Naive thymus-derived CD8-positive, alpha-beta T cell (primary cell): ENCODE measurements at regions not wholly inside any gene's neighbourhood (a gene's known extent, or its start where the extent isn't known, plus 50 kb on each side); places are given as distances from the start of the nearest gene placed in this dataset.

ENCODE experiments used
- ATAC-seq, 2 donors: fragments of 150-1000 bp; cut with Tn5 transposase in 1 of 2; sonication (Bioruptor Pico), chemical (Tn5 transposase) in 1 of 2; 1 replicate in 1 of 2; 2 replicates in 1 of 2; pipeline ENCODE4 v1.10.0; 2021; ENCODE audit warnings: mild to moderate bottlenecking in 2 of 2, moderate library complexity in 2 of 2
- POLR2A ChIA-PET: fragments of 350-600 bp; sonication (Branson Sonifier 250); formaldehyde crosslinking; loops from one replicate; lab custom pipeline; 2021; ENCODE audit warnings: antibody characterized with exemption; lab: Charles Lee
- DNase-seq, 10 donors: peaks; one replicate each; pipeline versions ENCODE4 v3.0.0 to v3.0.0-alpha.2; 2020 to 2022
- H3K27ac Mint-ChIP-seq, 10 donors: one replicate each; pipeline ENCODE4 v1.8.0; 2020 to 2022; ENCODE audit warnings: mild to moderate bottlenecking in 10 of 10, mixed read lengths in 10 of 10, moderate library complexity in 4 of 10, inconsistent platforms in 1 of 10
- H3K27me3 Mint-ChIP-seq, 5 donors: one replicate each; pipeline ENCODE4 v1.8.0; 2021 to 2022; ENCODE audit warnings: mixed read lengths in 5 of 5
- H3K36me3 Mint-ChIP-seq, 3 donors: one replicate each; pipeline ENCODE4 v1.8.0; 2020 to 2022; ENCODE audit warnings: mixed read lengths in 3 of 3, mild to moderate bottlenecking in 2 of 3, inconsistent platforms in 1 of 3
- H3K4me1 Mint-ChIP-seq, 4 donors: one replicate each; pipeline ENCODE4 v1.8.0; 2021 to 2022; ENCODE audit warnings: mixed read lengths in 4 of 4
- H3K4me3 Mint-ChIP-seq, 10 donors: one replicate each; pipeline ENCODE4 v1.8.0; 2020 to 2022; ENCODE audit warnings: mild to moderate bottlenecking in 10 of 10, mixed read lengths in 10 of 10, moderate library complexity in 6 of 10, inconsistent platforms in 1 of 10
- H3K9me3 Mint-ChIP-seq, 9 donors: one replicate each; pipeline ENCODE4 v1.8.0; 2020 to 2022; ENCODE audit warnings: mixed read lengths in 9 of 9, mild to moderate bottlenecking in 3 of 9, inconsistent platforms in 1 of 9, moderate library complexity in 1 of 9

DNA sequence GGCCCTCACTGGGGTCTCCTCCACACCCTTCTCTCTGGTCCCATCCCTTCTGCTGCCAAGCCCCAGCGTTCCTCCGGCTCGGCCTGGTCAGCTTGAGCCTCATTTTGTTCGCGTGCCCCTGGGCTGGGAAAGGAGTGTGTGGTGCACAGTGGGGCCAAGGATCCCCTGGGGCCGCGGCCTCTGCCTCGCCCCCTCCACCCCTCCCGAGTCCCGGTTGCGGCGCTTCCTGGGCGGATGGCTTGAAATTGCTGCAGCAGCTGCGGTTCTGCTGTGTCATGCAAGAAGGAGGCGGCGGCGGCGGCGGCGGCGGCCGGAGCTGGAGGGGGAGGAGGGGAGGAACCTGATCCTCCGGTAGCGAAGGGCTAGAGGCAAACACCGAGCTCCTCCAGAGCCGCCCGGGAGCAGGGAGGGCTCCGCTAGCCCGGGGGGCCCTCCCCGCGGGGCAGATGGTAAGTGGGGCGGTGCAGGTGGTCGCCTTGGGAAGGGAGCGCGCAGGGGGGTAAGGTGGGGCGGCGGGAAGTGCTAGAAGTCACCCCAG, 217.8 kb upstream of the MKLN1 start:
- Mint-ChIP-seq H3K27me3 (peaks cover 0 to 7% (median 0%) of the 10 kb centered on the region in 5 donors), H3K9me3 (peaks cover 0 to 7% (median 0%) of the 10 kb centered on the region in 9 donors), H3K27ac (peak overlapping the region; percentile 96 to 100 (median 100)), H3K4me3 (peak overlapping the region; percentile 92 to 100 (median 99)), H3K36me3 (peaks cover 4 to 13% (median 9%) of the 10 kb centered on the region in 3 donors), H3K4me1 (peaks cover 30 to 56% (median 52%) of the 10 kb centered on the region in 4 donors)
- no peak for ATAC-seq
- POLR2A ChIA-PET = interaction anchor here (0.6 to 6.4 kb wide), 8 partner anchors 11 to 218 kb away, joined by 3 to 42 read pairs (median 3); partner anchors contain the start of gene MKLN1
- peak; percentile 46 to 84 (median 60) for DNase-seq

DNA sequence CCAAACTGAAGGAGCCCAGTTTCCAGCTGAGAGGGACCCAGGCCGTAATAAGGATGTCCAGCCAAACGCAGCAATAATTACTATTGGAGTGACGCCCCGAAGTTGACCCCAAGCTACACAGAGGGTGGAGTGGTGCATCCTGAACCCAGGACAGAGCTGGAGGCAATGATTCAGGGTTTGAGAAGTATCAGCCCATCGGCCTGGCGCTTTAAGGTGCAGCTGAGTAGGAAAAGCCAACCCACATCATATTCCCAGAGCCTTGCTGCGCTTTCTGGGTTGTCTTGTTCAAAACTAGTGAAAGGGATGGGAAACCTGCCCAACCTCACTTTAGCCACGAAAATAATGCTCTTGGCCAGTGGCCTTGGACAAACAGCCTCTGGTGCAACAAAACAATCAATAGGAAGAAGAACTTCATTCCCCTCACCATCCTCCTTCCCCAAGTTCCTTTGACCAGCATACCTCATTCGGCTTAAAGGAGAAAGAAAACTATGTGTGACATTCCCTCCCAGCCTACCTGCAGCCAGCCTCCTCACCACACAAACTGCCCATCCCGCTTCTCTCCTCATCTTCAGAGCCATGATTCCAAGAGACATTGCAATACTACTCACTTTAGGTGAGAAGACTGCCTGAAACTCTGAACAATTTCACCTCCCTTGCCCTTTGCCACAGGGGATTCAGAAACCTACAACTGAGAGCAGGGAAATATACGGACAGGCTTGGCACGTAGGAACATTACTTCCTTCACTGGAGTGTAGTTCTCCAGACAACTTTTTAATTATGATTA, 217.2 kb upstream of the MKLN1 start:
- Mint-ChIP-seq H3K9me3 (peaks cover 0 to 7% (median 0%) of the 10 kb centered on the region in 9 donors), H3K36me3 (peaks cover 1 to 9% (median 9%) of the 10 kb centered on the region in 3 donors), H3K4me1 (peaks cover 30 to 50% (median 45%) of the 10 kb centered on the region in 4 donors), H3K27ac (peak overlapping the region; percentile 78 to 98 (median 86)), H3K4me3 (peak overlapping the region; percentile 58 to 100 (median 99)), H3K27me3 (peaks cover 0 to 7% (median 0%) of the 10 kb centered on the region in 5 donors)
- DNase-seq = peak in 1 of 10 donors; percentile 3
- no peak for ATAC-seq
- POLR2A ChIA-PET = interaction anchor here (0.6 to 6.4 kb wide), 6 partner anchors 10 to 218 kb away, joined by 3 to 42 read pairs (median 4); partner anchors contain the start of gene MKLN1

DNA sequence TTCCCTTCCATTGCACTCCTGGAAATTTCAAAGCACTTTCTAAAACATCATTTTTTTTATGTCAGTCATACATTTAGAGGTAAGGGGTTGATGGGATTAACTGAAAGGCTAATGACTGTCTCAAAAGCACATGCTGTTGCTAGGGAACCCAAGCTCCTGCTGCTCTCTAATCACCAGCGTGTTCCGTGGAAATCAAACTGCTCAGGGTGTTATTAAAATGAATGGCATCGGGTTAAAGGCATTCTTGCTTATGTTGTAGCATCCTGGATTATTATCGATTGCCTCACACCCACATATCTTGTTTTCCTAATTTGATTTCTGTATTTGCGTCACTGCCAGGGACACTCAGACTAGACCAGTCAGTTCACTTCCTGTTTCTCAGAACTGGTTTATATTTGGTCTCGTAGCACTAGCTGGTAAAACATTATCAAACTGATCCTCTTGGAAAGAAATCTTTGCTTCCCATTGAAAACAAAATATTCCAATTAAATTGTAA, 216.5 kb upstream of the MKLN1 start:
- Mint-ChIP-seq H3K4me3 (peak overlapping the region; percentile 58 to 100 (median 99)), H3K27me3 (peaks cover 0 to 7% (median 0%) of the 10 kb centered on the region in 5 donors), H3K36me3 (peaks cover 1 to 9% (median 9%) of the 10 kb centered on the region in 3 donors), H3K4me1 (peaks cover 29 to 48% (median 45%) of the 10 kb centered on the region in 4 donors), H3K9me3 (peaks cover 0 to 7% (median 0%) of the 10 kb centered on the region in 9 donors), H3K27ac (peak overlapping the region; percentile 78 to 98 (median 86))
- ATAC-seq (peak in 1 of 2 donors; percentile 4), DNase-seq (peak in 4 of 10 donors; percentile 42 to 58 (median 50))
- POLR2A ChIA-PET = interaction anchor here (1.3 to 6.4 kb wide), 3 partner anchors 10 to 120 kb away, joined by 3 to 42 read pairs (median 6); no protein-coding TSS in a partner anchor

DNA sequence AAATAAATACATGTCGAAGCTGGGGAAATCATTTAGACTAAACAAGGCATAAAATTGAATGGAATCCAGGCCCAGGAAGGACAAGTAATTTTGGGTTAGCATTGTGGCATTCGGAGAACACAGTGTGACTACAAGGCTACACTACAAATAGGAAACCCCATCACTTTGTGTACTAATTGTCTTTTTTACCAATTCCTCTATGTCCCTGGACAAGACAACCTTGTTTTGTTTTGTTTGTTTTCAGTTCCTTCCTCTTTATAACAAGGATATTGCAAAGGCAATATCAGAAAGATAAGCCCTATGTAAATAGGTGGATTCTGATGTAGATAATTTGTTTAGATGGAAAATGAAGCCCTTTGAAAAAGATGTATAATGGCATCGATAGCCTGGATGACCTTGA, 215.9 kb upstream of the MKLN1 start:
- Mint-ChIP-seq H3K4me3 (peak overlapping the region in 2 of 10 donors; percentile 33 to 41), H3K27me3 (peaks cover 0 to 4% (median 0%) of the 10 kb centered on the region in 5 donors), H3K36me3 (peaks cover 1 to 6% (median 3%) of the 10 kb centered on the region in 3 donors), H3K4me1 (peaks cover 23 to 48% (median 41%) of the 10 kb centered on the region in 4 donors), H3K27ac (peak overlapping the region in 6 of 10 donors; percentile 42 to 80 (median 73)), H3K9me3 (peaks cover 0 to 2% (median 0%) of the 10 kb centered on the region in 9 donors)
- ATAC-seq = no peak
- DNase-seq = no peak
- POLR2A ChIA-PET = interaction anchor here (1.6 kb wide), 1 partner anchor 10 kb away, joined by 6 read pairs; no protein-coding TSS in a partner anchor

DNA sequence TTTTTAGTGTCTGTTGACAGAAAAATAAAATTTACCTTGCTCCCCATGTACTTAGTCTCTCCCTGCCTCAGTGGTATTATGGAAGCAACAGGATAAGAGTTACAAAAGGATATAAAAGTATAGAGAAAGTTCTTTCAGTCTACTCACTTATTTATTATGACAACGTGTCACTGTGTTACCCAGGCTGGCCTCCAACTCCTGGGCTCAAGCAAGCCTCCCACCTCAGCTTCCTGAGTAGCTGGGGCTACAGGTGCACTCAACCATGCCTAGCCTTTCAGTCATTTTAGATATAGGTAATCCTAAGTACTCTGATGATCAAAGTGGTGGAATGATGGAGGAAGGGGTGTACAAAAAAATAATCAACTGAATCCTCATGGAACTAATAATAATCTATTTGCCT, 215.2 kb upstream of the MKLN1 start:
- POLR2A ChIA-PET = interaction anchor here (1.6 kb wide), 1 partner anchor 10 kb away, joined by 6 read pairs; no protein-coding TSS in a partner anchor
- H3K4me3 Mint-ChIP-seq = peak overlapping the region in 3 of 10 donors; percentile 7 to 46 (median 15)
- H3K27me3 Mint-ChIP-seq = peaks cover 0 to 1% (median 0%) of the 10 kb centered on the region in 5 donors
- peaks cover 23 to 48% (median 39%) of the 10 kb centered on the region in 4 donors for H3K4me1 Mint-ChIP-seq
- H3K36me3 Mint-ChIP-seq = peaks cover 0 to 8% (median 3%) of the 10 kb centered on the region in 3 donors
- ATAC-seq (no peak), DNase-seq (no peak)
- peaks cover 0 to 2% (median 0%) of the 10 kb centered on the region in 9 donors for H3K9me3 Mint-ChIP-seq
- peak overlapping the region in 8 of 10 donors; percentile 11 to 74 (median 56) for H3K27ac Mint-ChIP-seq

DNA sequence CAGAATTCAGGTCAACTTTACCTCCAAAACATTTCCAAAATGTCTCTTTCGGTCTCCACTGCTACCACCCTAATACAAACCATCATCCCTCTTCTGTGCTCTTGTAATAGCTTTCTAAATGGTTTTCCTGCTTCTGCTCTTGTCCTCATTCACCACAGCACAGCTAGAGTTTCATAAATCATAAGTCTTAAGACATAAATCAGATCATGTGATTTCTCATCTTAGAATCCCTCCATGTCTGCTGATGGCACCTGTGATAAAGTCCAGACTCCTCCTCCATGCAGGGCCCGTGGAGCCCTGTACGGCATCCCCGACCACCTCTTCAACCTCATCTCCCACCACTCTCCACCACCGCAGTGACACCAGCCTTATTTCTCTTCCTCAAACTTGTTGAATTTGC, 212.3 kb upstream of the MKLN1 start:
- Mint-ChIP-seq H3K27ac (no peak overlapping the region), H3K36me3 (peaks cover 0 to 19% (median 0%) of the 10 kb centered on the region in 3 donors), H3K27me3 (no peaks in the 10 kb centered on the region), H3K9me3 (peaks cover 0 to 17% (median 1%) of the 10 kb centered on the region in 9 donors), H3K4me1 (peaks cover 12 to 26% (median 17%) of the 10 kb centered on the region in 4 donors), H3K4me3 (no peak overlapping the region)
- DNase-seq (no peak), ATAC-seq (no peak)
- POLR2A ChIA-PET = no interaction called here

DNA sequence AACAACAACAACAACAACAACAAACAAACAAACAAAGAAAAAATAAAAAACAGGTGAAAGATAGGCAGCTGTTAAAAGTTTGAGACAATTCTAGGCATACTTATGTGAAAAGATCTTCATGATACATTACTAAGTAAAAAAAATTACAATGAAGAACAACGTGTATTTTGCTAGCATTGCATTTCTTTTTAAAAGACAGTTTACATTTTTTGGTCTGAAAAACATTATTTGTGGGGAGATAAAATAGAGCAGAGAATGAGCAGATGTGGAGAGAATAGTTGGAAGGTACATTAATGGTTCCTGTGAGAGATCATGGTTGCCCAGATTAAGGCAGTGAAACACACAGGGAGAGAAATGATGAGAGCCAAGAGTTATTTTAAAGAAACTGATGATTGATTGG, 210.2 kb upstream of the MKLN1 start:
- H3K27ac Mint-ChIP-seq = no peak overlapping the region

DNA sequence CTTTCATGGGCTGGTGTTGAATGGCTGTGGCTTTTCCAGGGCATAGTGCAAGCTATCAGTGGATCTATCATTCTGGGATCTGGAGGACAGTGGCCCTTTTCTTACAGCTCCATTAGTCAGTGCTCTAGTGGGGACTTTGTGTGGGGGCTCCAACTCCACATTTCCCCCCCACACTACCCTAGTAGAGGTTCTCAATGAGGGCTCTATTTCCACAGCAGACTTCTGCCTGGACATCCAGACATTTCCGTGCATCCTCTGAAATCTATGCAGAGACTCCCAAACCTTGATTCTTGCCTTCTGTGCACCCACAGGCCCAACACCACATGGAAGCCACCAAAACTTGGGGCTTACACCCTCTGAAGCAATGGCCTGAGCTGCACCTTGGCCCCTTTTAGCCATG, 208.3 kb upstream of the MKLN1 start:
- Mint-ChIP-seq H3K27me3 (peaks cover 0 to 1% (median 0%) of the 10 kb centered on the region in 5 donors), H3K36me3 (peaks cover 0 to 19% (median 0%) of the 10 kb centered on the region in 3 donors), H3K27ac (no peak overlapping the region), H3K9me3 (peaks cover 0 to 22% (median 3%) of the 10 kb centered on the region in 9 donors), H3K4me1 (peaks cover 0 to 21% (median 3%) of the 10 kb centered on the region in 4 donors), H3K4me3 (no peak overlapping the region)
- DNase-seq = no peak
- ATAC-seq = no peak
- POLR2A ChIA-PET = no interaction called here

More for the DNA sequence above, 210.2 kb upstream of the MKLN1 start:
- Mint-ChIP-seq H3K4me3 (no peak overlapping the region), H3K4me1 (peaks cover 0 to 13% (median 4%) of the 10 kb centered on the region in 4 donors), H3K9me3 (peaks cover 0 to 22% (median 3%) of the 10 kb centered on the region in 9 donors), H3K36me3 (peaks cover 0 to 19% (median 0%) of the 10 kb centered on the region in 3 donors), H3K27me3 (peaks cover 0 to 1% (median 0%) of the 10 kb centered on the region in 5 donors)
- POLR2A ChIA-PET = no interaction called here
- DNase-seq (no peak), ATAC-seq (no peak)

DNA sequence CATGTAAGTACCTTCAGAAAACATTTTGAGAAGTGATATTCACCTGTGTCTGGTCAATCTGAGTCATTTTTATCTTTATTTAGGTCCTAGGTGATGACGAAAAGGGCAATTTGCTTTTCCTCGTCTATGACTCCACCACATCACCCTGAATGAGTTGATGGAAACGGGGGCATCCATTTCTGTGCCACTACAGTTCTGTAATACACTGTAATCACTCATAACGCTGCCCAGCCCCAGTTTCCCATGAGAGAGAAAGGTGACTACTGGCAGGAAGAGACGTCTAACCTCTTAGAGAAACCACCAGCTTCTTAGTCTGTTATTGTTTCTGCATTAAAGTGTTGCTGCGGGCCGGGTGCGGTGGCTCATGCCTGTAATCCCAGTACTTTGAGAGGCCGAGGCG, 205.3 kb upstream of the MKLN1 start:
- no peak for DNase-seq
- no peak overlapping the region for H3K4me3 Mint-ChIP-seq
- H3K36me3 Mint-ChIP-seq = peaks cover 0 to 17% (median 0%) of the 10 kb centered on the region in 3 donors
- POLR2A ChIA-PET = interaction anchor here (1.2 to 1.7 kb wide), 2 partner anchors 10 to 15 kb away, joined by 3 to 6 read pairs; no protein-coding TSS in a partner anchor
- peaks cover 0 to 22% (median 3%) of the 10 kb centered on the region in 9 donors for H3K9me3 Mint-ChIP-seq
- no peak for ATAC-seq
- H3K27ac Mint-ChIP-seq = no peak overlapping the region
- peaks cover 0 to 1% (median 0%) of the 10 kb centered on the region in 5 donors for H3K27me3 Mint-ChIP-seq
- peaks cover 0 to 23% (median 2%) of the 10 kb centered on the region in 4 donors for H3K4me1 Mint-ChIP-seq

DNA sequence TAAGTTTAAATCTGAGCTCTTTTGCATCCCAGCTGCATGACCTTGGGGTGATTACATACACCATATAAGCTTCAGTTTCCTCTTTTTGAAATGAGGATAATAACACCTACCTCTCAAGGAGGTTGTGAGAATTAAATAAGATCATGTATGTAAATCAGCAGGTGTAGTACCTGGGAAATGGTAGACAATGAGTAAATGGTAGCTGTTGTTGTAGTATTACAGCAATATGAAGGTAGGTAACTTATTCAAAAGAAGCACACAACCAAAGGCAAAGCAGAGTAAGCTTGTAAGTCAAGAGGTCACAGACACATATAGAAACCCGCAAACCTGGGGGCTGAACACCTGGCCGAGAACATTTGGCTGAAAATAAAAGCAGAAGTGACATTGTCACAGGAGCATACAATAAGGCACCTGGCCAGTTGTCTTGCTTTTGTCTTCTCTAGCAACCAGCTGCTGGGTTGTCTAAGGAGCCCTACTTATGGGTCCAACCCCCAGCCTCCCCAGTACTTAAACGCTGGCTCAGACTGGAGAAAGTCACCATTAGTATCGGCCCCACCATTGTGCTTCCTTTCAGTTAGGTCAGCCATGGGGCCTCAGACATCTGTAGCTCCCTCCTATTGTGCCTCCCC, 203.6 kb upstream of the MKLN1 start:
- H3K9me3 Mint-ChIP-seq = peaks cover 0 to 9% (median under 1%) of the 10 kb centered on the region in 9 donors
- peak in 1 of 2 donors; percentile 65 for ATAC-seq
- peak overlapping the region in 4 of 10 donors; percentile 10 to 77 (median 38) for H3K27ac Mint-ChIP-seq
- peaks cover 0 to 1% (median 0%) of the 10 kb centered on the region in 5 donors for H3K27me3 Mint-ChIP-seq
- POLR2A ChIA-PET = interaction anchor here (0.7 to 0.8 kb wide), 3 partner anchors 14 to 82 kb away, joined by 3 to 4 read pairs (median 4); no protein-coding TSS in a partner anchor
- H3K4me1 Mint-ChIP-seq = peaks cover 0 to 23% (median 1%) of the 10 kb centered on the region in 4 donors
- no peak for DNase-seq
- H3K36me3 Mint-ChIP-seq = peaks cover 0 to 8% (median 0%) of the 10 kb centered on the region in 3 donors
- H3K4me3 Mint-ChIP-seq = no peak overlapping the region

DNA sequence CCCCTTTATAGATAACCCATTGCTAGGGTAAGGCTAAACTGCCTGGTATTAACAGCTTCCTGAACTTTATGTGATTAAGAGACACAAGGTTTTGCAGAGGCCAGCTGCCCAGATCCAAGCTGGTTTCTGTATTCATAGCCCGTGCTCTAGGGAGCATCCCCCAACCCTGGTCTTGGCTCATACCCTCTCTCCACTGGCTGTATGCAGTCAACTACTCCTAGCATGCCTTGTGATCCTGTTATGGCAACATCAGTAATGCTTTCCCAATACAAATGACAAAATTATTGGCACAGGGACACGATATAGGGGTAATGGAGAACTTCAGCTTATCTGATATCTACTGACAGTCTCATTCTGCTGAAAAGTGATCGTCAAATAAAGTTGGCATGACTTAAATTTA, 202.8 kb upstream of the MKLN1 start:
- Mint-ChIP-seq H3K27ac (peak overlapping the region in 2 of 10 donors; percentile 12 to 63), H3K4me3 (no peak overlapping the region), H3K36me3 (peaks cover 0 to under 1% (median 0%) of the 10 kb centered on the region in 3 donors), H3K27me3 (peaks cover 0 to 1% (median 0%) of the 10 kb centered on the region in 5 donors), H3K4me1 (peaks cover 0 to 23% (median 1%) of the 10 kb centered on the region in 4 donors), H3K9me3 (peaks cover 0 to 6% (median 0%) of the 10 kb centered on the region in 9 donors)
- DNase-seq (no peak), ATAC-seq (no peak)
- POLR2A ChIA-PET = interaction anchor here (0.8 kb wide), 1 partner anchor 83 kb away, joined by 4 read pairs; no protein-coding TSS in a partner anchor
